Rectal smooth muscle tissue (tissue), 1 donor: ENCODE measurements at regions not wholly inside any gene's neighbourhood (a gene's known extent, or its start where the extent isn't known, plus 50 kb on each side); places are given as distances from the start of the nearest gene placed in this dataset.

Experiments
- H3K27ac ChIP-seq: one replicate; pipeline ENCODE4 v1.7.0; 2013; ENCODE audit warnings: low read depth, low read length, inconsistent platforms
- H3K27me3 ChIP-seq: one replicate; pipeline ENCODE4 v1.7.0; 2013; ENCODE audit warnings: low read length; ENCODE audit not compliant: control insufficient read depth, insufficient read depth
- H3K36me3 ChIP-seq: one replicate; pipeline ENCODE4 v1.7.0; 2013; ENCODE audit warnings: low read length; ENCODE audit not compliant: control insufficient read depth, insufficient read depth
- H3K4me1 ChIP-seq: one replicate; pipeline ENCODE4 v1.7.0; 2013; ENCODE audit warnings: low read length; ENCODE audit not compliant: control insufficient read depth, insufficient read depth
- H3K4me3 ChIP-seq: one replicate; pipeline ENCODE4 v1.7.0; 2013; ENCODE audit warnings: low read length
- H3K9ac ChIP-seq: one replicate; pipeline ENCODE4 v1.7.0; 2013; ENCODE audit warnings: low read length

- no peaks in the 10 kb centered on the region for H3K27me3 ChIP-seq
- no peaks in the 10 kb centered on the region for H3K4me1 ChIP-seq
- no peak overlapping the region for H3K27ac ChIP-seq
- H3K36me3 ChIP-seq = no peaks in the 10 kb centered on the region
- no peak overlapping the region for H3K9ac ChIP-seq
- no peak overlapping the region for H3K4me3 ChIP-seq
Observed at GRCh38 chr5:113652161-113652560, 138.7 kb downstream of the YTHDC2 start.

GRCh38 chr5:113654828-113655227 is 141.3 kb downstream of the YTHDC2 start:
- H3K9ac ChIP-seq = no peak overlapping the region
- no peak overlapping the region for H3K4me3 ChIP-seq
- no peaks in the 10 kb centered on the region for H3K27me3 ChIP-seq
- no peak overlapping the region for H3K27ac ChIP-seq
- no peaks in the 10 kb centered on the region for H3K36me3 ChIP-seq
- H3K4me1 ChIP-seq = no peaks in the 10 kb centered on the region

GRCh38 chr5:113660206-113660605 is 146.7 kb downstream of the YTHDC2 start:
- Histone ChIP-seq H3K27ac (no peak overlapping the region), H3K9ac (no peak overlapping the region), H3K36me3 (no peaks in the 10 kb centered on the region), H3K4me3 (no peak overlapping the region), H3K4me1 (no peaks in the 10 kb centered on the region), H3K27me3 (no peaks in the 10 kb centered on the region)

GRCh38 chr5:113660706-113661250 is 147.3 kb downstream of the YTHDC2 start:
- Histone ChIP-seq H3K9ac (no peak overlapping the region), H3K4me1 (no peaks in the 10 kb centered on the region), H3K27ac (no peak overlapping the region), H3K36me3 (no peaks in the 10 kb centered on the region), H3K4me3 (no peak overlapping the region), H3K27me3 (no peaks in the 10 kb centered on the region)

DNA sequence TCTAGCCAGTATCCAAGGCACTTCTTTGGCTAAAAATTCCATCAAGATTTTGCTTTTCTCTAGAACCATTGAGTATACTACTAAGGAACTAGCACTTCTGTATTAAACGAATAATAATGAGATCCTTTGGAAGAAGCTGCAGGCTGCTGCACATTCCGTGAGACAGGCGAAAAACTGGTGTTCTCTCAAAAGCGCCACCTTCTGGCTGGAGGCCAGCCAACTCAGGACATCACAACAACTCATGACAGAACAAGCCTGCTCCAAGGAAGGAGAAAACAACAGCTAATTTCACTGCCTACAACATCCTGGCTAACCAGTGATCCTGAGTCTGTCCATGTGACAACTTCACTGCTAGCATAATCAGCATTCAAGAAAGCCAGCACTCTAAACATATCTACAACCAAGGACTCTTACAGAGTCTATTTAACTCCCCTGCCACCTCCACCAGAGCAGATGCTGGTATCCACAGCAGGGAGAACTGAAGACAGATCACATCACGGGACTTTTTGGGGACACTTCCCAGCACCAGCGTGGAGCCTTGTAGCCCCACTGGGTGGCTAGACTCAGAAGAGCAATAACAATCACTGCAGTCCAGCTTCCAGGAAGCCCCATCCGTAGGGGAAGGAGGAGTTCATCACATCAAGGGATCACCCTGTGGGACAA is 150.5 kb downstream of the YTHDC2 start:
- H3K4me3 ChIP-seq = no peak overlapping the region
- no peak overlapping the region for H3K9ac ChIP-seq
- no peaks in the 10 kb centered on the region for H3K36me3 ChIP-seq
- no peaks in the 10 kb centered on the region for H3K4me1 ChIP-seq
- no peak overlapping the region for H3K27ac ChIP-seq
- no peaks in the 10 kb centered on the region for H3K27me3 ChIP-seq

- Histone ChIP-seq H3K4me1 (no peaks in the 10 kb centered on the region), H3K27me3 (no peaks in the 10 kb centered on the region), H3K36me3 (no peaks in the 10 kb centered on the region), H3K4me3 (no peak overlapping the region), H3K9ac (no peak overlapping the region), H3K27ac (no peak overlapping the region)
Observed at GRCh38 chr5:113673041-113673440, 159.5 kb downstream of the YTHDC2 start.

DNA sequence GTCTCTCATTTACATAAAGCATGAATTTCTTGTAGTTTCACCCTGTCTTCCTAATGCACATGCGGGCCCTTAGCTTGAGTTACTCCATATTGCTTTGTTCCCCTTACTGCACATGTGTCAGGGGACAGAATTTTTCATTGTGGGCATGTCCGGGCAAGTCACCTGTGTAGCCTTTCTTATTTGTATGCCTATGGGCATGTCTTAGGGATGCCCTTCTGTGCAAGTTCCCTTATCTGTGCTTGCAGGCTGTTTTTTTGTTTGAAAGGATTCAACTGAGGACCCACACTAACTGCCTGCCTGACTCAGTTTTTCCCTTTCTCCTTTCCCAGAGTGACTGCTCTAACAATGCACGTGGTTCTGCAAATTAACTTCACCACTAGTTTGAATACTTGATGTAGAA is 161.7 kb downstream of the YTHDC2 start:
- H3K9ac ChIP-seq = no peak overlapping the region
- H3K27me3 ChIP-seq = no peaks in the 10 kb centered on the region
- no peak overlapping the region for H3K4me3 ChIP-seq
- no peaks in the 10 kb centered on the region for H3K4me1 ChIP-seq
- no peak overlapping the region for H3K27ac ChIP-seq
- H3K36me3 ChIP-seq = no peaks in the 10 kb centered on the region

DNA sequence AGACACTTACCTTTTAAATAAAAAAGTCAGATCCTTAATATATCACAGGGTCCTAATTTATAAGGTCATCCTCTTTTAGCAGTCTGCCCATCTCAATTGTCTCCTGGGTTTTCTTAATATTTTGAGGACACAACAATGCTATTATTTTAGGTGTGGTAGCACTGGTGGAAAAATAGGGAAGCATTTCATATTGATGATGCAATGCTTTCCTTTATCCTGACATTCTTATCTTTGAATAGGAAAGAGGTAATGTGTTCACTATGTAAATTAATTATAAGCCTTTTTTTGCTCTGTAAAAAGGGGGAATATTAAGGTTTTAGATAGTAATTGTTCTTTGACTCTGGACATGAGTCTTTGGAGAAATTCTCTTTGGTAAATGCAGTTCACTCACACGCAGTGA is 164.7 kb downstream of the YTHDC2 start:
- no peaks in the 10 kb centered on the region for H3K4me1 ChIP-seq
- H3K27me3 ChIP-seq = no peaks in the 10 kb centered on the region
- no peak overlapping the region for H3K4me3 ChIP-seq
- no peak overlapping the region for H3K27ac ChIP-seq
- no peaks in the 10 kb centered on the region for H3K36me3 ChIP-seq
- no peak overlapping the region for H3K9ac ChIP-seq

- Histone ChIP-seq H3K36me3 (no peaks in the 10 kb centered on the region), H3K27ac (no peak overlapping the region), H3K27me3 (no peaks in the 10 kb centered on the region), H3K9ac (no peak overlapping the region), H3K4me3 (no peak overlapping the region), H3K4me1 (no peaks in the 10 kb centered on the region)
Observed at GRCh38 chr5:113678924-113679575, 165.6 kb downstream of the YTHDC2 start.

GRCh38 chr5:113680534-113680933 is 167.0 kb downstream of the YTHDC2 start:
- no peaks in the 10 kb centered on the region for H3K36me3 ChIP-seq
- no peaks in the 10 kb centered on the region for H3K4me1 ChIP-seq
- H3K27me3 ChIP-seq = no peaks in the 10 kb centered on the region
- H3K4me3 ChIP-seq = no peak overlapping the region
- no peak overlapping the region for H3K27ac ChIP-seq
- no peak overlapping the region for H3K9ac ChIP-seq

- H3K27me3 ChIP-seq = no peaks in the 10 kb centered on the region
- no peak overlapping the region for H3K4me3 ChIP-seq
- H3K27ac ChIP-seq = no peak overlapping the region
- no peaks in the 10 kb centered on the region for H3K4me1 ChIP-seq
- H3K36me3 ChIP-seq = no peaks in the 10 kb centered on the region
- no peak overlapping the region for H3K9ac ChIP-seq
Observed at GRCh38 chr5:113682497-113683136, 169.1 kb downstream of the YTHDC2 start.

- H3K4me1 ChIP-seq = no peaks in the 10 kb centered on the region
- H3K4me3 ChIP-seq = no peak overlapping the region
- no peaks in the 10 kb centered on the region for H3K27me3 ChIP-seq
- no peaks in the 10 kb centered on the region for H3K36me3 ChIP-seq
- no peak overlapping the region for H3K27ac ChIP-seq
- H3K9ac ChIP-seq = no peak overlapping the region
Observed at GRCh38 chr5:113683211-113683610, 169.7 kb downstream of the YTHDC2 start.
